ENCODE measurements at regions not wholly inside any gene's neighbourhood (a gene's known extent, or its start where the extent isn't known, plus 50 kb on each side); places are given as distances from the start of the nearest gene placed in this dataset.
"Not testable (repeated sequence)": the region's sequence is repeated elsewhere in the genome, so short reads cannot be mapped to it uniquely, and the experiment has no call there.

GRCh38 chr5:143923634-143924266, 111.8 kb downstream of the HMHB1 start:
- in situ Hi-C loops (cut with MboI; ENCODE audit: low pct_ligation_motif_present in 1 of 4, low pct_unique_long_range_greater_than_20kb in 1 of 4, low sequenced_read_pairs in 3 of 4), result no loop called here
- Histone ChIP-seq H3K27me3 (no peaks in the 10 kb centered on the region), H3K4me3 (no peak overlapping the region), H3K9me3 (no peaks in the 10 kb centered on the region), H3K36me3 (no peaks in the 10 kb centered on the region), H3K4me1 (peaks cover 0 to 17% (median 6%) of the 10 kb centered on the region in 4 donors), H3K27ac (peak overlapping the region in 2 of 4 donors; percentile 11 to 33)
- intact Hi-C loops (cut with DNase I; ENCODE audit: low total_unique reads), result no loop called here
- 65% methylated on average over 6 of the region's 6 CpGs for WGBS, 2 donors (ENCODE audit: low coverage in 1 of 2)
- no peak for DNase-seq
- TF ChIP-seq CTCF (IDR thresholded peaks at IDR 0.05), result no peak
- no peak for TF ChIP-seq EP300 (IDR thresholded peaks at IDR 0.05; ENCODE audit: low read depth)
- no peak for TF ChIP-seq POLR2AphosphoS5 (IDR thresholded peaks at IDR 0.05)
- TF ChIP-seq POLR2A (IDR thresholded peaks at IDR 0.05), result no peak

- no peak for DNase-seq
- intact Hi-C loops (cut with DNase I; ENCODE audit: low total_unique reads), result no loop called here
- no peaks in the 10 kb centered on the region for H3K9me3 ChIP-seq
- in situ Hi-C loops (cut with MboI; ENCODE audit: low pct_ligation_motif_present in 1 of 4, low pct_unique_long_range_greater_than_20kb in 1 of 4, low sequenced_read_pairs in 3 of 4), result no loop called here
- H3K4me3 ChIP-seq, result no peak overlapping the region
- no peaks in the 10 kb centered on the region for H3K36me3 ChIP-seq
- H3K4me1 ChIP-seq, result peaks cover 0 to 17% (median 6%) of the 10 kb centered on the region in 4 donors
- 47 to 61% methylated on average over 4 of the region's 4 CpGs for WGBS, 2 donors (ENCODE audit: low coverage in 1 of 2)
- H3K27ac ChIP-seq, result peak overlapping the region in 2 of 4 donors; percentile 11 to 33
- H3K27me3 ChIP-seq, result no peaks in the 10 kb centered on the region
- TF ChIP-seq POLR2A (IDR thresholded peaks at IDR 0.05), result no peak
- no peak for TF ChIP-seq EP300 (IDR thresholded peaks at IDR 0.05; ENCODE audit: low read depth)
- no peak for TF ChIP-seq POLR2AphosphoS5 (IDR thresholded peaks at IDR 0.05)
These were observed 112.5 kb downstream of the HMHB1 start for GRCh38 chr5:143924311-143924978.

GRCh38 chr5:143924979-143925325, 113.0 kb downstream of the HMHB1 start:
- DNase-seq; in situ Hi-C loops (cut with MboI; ENCODE audit: low pct_ligation_motif_present in 1 of 4, low pct_unique_long_range_greater_than_20kb in 1 of 4, low sequenced_read_pairs in 3 of 4); H3K4me3 ChIP-seq; intact Hi-C loops (cut with DNase I; ENCODE audit: low total_unique reads); H3K9me3 ChIP-seq; H3K27me3 ChIP-seq; H3K27ac ChIP-seq; H3K36me3 ChIP-seq: not testable (repeated sequence)
- 58 to 69% methylated on average over 2 to 3 of the region's 3 CpGs for WGBS, 2 donors (ENCODE audit: low coverage in 1 of 2)
- H3K4me1 ChIP-seq, result peaks cover 0 to 17% (median 6%) of the 10 kb centered on the region in 4 donors

GRCh38 chr5:143929486-143929885, 117.5 kb downstream of the HMHB1 start:
- in situ Hi-C loops (cut with MboI; ENCODE audit: low pct_ligation_motif_present in 1 of 4, low pct_unique_long_range_greater_than_20kb in 1 of 4, low sequenced_read_pairs in 3 of 4), result no loop called here
- no peak for DNase-seq

GRCh38 chr5:143930561-143930960, 118.6 kb downstream of the HMHB1 start:
- intact Hi-C loops (cut with DNase I; ENCODE audit: low total_unique reads), result no loop called here
- Histone ChIP-seq H3K9me3 (peaks cover 6 to 11% of the 10 kb centered on the region in 2 donors), H3K27me3 (no peaks in the 10 kb centered on the region), H3K4me3 (no peak overlapping the region), H3K36me3 (no peaks in the 10 kb centered on the region), H3K27ac (no peak overlapping the region), H3K4me1 (no peaks in the 10 kb centered on the region)
- in situ Hi-C loops (cut with MboI; ENCODE audit: low pct_ligation_motif_present in 1 of 4, low pct_unique_long_range_greater_than_20kb in 1 of 4, low sequenced_read_pairs in 3 of 4), result no loop called here
- DNase-seq, result no peak
- TF ChIP-seq CTCF (IDR thresholded peaks at IDR 0.05) (no peak), EP300 (IDR thresholded peaks at IDR 0.05; ENCODE audit: low read depth) (no peak), POLR2AphosphoS5 (IDR thresholded peaks at IDR 0.05) (no peak), POLR2A (IDR thresholded peaks at IDR 0.05) (no peak)

More at GRCh38 chr5:143929486-143929885, 117.5 kb downstream of the HMHB1 start:
- intact Hi-C loops (cut with DNase I; ENCODE audit: low total_unique reads), result no loop called here
- Histone ChIP-seq H3K4me3 (no peak overlapping the region), H3K9me3 (peaks cover 0 to under 1% of the 10 kb centered on the region in 2 donors), H3K27me3 (no peaks in the 10 kb centered on the region), H3K36me3 (no peaks in the 10 kb centered on the region), H3K4me1 (peaks cover 0 to 2% (median under 1%) of the 10 kb centered on the region in 4 donors), H3K27ac (no peak overlapping the region)
- TF ChIP-seq POLR2A (IDR thresholded peaks at IDR 0.05) (no peak), POLR2AphosphoS5 (IDR thresholded peaks at IDR 0.05) (no peak), EP300 (IDR thresholded peaks at IDR 0.05; ENCODE audit: low read depth) (no peak)
